ENCODE measurements at regions not wholly inside any gene's neighbourhood (a gene's known extent, or its start where the extent isn't known, plus 50 kb on each side); places are given as distances from the start of the nearest gene placed in this dataset.

DNA sequence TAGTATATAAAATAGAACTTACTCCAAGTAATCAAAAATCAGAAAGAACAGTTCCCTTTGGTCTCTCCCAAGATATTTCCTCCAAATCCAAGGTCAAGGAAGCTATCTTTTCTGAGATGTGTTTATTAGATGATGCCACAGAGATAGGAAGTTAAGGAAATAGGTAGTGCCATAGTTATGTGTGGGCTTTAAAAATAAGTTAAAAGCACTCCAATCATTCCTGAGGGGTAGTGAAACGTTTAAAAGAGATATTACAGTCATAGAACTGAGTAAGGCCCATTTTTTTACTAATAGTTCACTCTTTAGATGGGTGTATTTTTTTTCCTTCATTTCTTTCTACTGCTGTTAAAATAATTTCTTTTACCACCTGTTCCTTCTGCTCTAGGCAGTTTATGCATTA lies 1630.9 kb upstream of the SEL1L start:
- TF ChIP-seq POLR2A (IDR thresholded peaks at IDR 0.05; ENCODE audit: low read length) (no peak), GATA1 (IDR thresholded peaks at IDR 0.05; ENCODE audit: low read depth, low read length) (no peak)

All from erythroblast (primary cell).